HG02610 (cell line): ENCODE measurements at regions not wholly inside any gene's neighbourhood (a gene's known extent, or its start where the extent isn't known, plus 50 kb on each side); places are given as distances from the start of the nearest gene placed in this dataset.
"Not testable (repeated sequence)": the region's sequence is repeated elsewhere in the genome, so short reads cannot be mapped to it uniquely, and the experiment has no call there.

Experiments
- ATAC-seq: cut with Tn5 transposase; IDR thresholded peaks from one replicate; pipeline ENCODE4 v1.9.1; 2021; ENCODE audit warnings: mild to moderate bottlenecking, moderate library complexity; ENCODE audit not compliant: unreplicated experiment

- ATAC-seq = no peak
These were observed 620.8 kb upstream of the AUTS2 start for GRCh38 chr7:68977385-68978055.

GRCh38 chr7:68978710-68979109, 619.6 kb upstream of the AUTS2 start:
- ATAC-seq = no peak

- no peak for ATAC-seq
These were observed 618.3 kb upstream of the AUTS2 start for GRCh38 chr7:68980011-68980410.

GRCh38 chr7:68980432-68980831, 617.8 kb upstream of the AUTS2 start:
- ATAC-seq = not testable (repeated sequence)

GRCh38 chr7:68984306-68984705, 614.0 kb upstream of the AUTS2 start:
- ATAC-seq = no peak

- ATAC-seq = no peak
These were observed 603.4 kb upstream of the AUTS2 start for GRCh38 chr7:68994841-68995240.

GRCh38 chr7:68998136-68998535, 600.1 kb upstream of the AUTS2 start:
- no peak for ATAC-seq

- ATAC-seq = no peak
These were observed 595.9 kb upstream of the AUTS2 start for GRCh38 chr7:69002416-69002815.

GRCh38 chr7:69012149-69012548, 586.1 kb upstream of the AUTS2 start:
- no peak for ATAC-seq

GRCh38 chr7:69017208-69017607, 581.1 kb upstream of the AUTS2 start:
- ATAC-seq = no peak

- no peak for ATAC-seq
These were observed 580.1 kb upstream of the AUTS2 start for GRCh38 chr7:69018200-69018599.

- ATAC-seq = no peak
These were observed 578.8 kb upstream of the AUTS2 start for GRCh38 chr7:69019437-69019836.

- no peak for ATAC-seq
These were observed 577.7 kb upstream of the AUTS2 start for GRCh38 chr7:69020536-69020935.

- ATAC-seq = no peak
These were observed 573.0 kb upstream of the AUTS2 start for GRCh38 chr7:69025249-69025648.

- ATAC-seq = no peak
These were observed 565.4 kb upstream of the AUTS2 start for GRCh38 chr7:69032848-69033247.

GRCh38 chr7:69035826-69036225, 562.4 kb upstream of the AUTS2 start:
- no peak for ATAC-seq

GRCh38 chr7:69036301-69036700, 562.0 kb upstream of the AUTS2 start:
- no peak for ATAC-seq

- ATAC-seq = no peak
These were observed 559.4 kb upstream of the AUTS2 start for GRCh38 chr7:69038915-69039314.

- ATAC-seq = no peak
These were observed 556.1 kb upstream of the AUTS2 start for GRCh38 chr7:69042138-69042537.

- no peak for ATAC-seq
These were observed 551.0 kb upstream of the AUTS2 start for GRCh38 chr7:69047151-69047754.

GRCh38 chr7:69049326-69049725, 548.9 kb upstream of the AUTS2 start:
- ATAC-seq = no peak

GRCh38 chr7:69052447-69052846, 545.8 kb upstream of the AUTS2 start:
- ATAC-seq = no peak

- ATAC-seq = no peak
These were observed 537.8 kb upstream of the AUTS2 start for GRCh38 chr7:69060516-69060915.
